GM13976 (cell line): ENCODE measurements at regions not wholly inside any gene's neighbourhood (a gene's known extent, or its start where the extent isn't known, plus 50 kb on each side); places are given as distances from the start of the nearest gene placed in this dataset.

Source experiments
- DNase-seq: peaks from one replicate; pipeline ENCODE4 v3.0.0; 2012; ENCODE audit warnings: low spot score
- in situ Hi-C: fragments of 300-500 bp; cut with MboI; formaldehyde crosslinking; loops from one replicate; pipeline ENCODE4 v1.12.0; 2022; ENCODE audit warnings: low sequenced_read_pairs, mixed read lengths, inconsistent platforms; ENCODE audit not compliant: unreplicated experiment
- TF ChIP-seq, protein P1 (sequence below): IDR thresholded peaks from 2 replicates; pipeline ENCODE4 v1.5.1; 2012; ENCODE audit warnings: borderline replicate concordance, mild to moderate bottlenecking; ENCODE audit not compliant: insufficient read depth; ENCODE audit errors: extremely low read depth, missing control alignments, control extremely low read depth

DNA sequence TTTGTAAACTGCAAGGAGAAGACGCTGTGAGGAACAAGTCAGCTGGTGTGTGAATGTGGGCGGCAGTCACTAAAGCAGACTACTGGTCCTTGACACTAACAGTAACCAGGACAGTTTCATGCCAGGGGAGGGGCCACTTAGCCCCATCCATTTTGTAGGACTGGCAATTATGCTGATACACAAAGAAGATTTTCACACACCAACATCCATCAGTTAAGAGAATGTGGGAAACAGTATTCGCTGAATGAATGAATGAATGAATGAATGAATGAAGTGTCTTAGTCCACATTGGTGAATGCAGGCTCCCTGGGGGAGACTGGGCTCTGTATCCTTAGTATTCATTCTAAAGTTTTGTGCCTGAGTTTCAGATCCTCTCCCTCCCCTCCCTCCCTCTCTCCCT lies 590.4 kb downstream of the BRD1 start:
- DNase-seq = no peak
- in situ Hi-C loops = no loop called here
- TF ChIP-seq, protein P1, sequence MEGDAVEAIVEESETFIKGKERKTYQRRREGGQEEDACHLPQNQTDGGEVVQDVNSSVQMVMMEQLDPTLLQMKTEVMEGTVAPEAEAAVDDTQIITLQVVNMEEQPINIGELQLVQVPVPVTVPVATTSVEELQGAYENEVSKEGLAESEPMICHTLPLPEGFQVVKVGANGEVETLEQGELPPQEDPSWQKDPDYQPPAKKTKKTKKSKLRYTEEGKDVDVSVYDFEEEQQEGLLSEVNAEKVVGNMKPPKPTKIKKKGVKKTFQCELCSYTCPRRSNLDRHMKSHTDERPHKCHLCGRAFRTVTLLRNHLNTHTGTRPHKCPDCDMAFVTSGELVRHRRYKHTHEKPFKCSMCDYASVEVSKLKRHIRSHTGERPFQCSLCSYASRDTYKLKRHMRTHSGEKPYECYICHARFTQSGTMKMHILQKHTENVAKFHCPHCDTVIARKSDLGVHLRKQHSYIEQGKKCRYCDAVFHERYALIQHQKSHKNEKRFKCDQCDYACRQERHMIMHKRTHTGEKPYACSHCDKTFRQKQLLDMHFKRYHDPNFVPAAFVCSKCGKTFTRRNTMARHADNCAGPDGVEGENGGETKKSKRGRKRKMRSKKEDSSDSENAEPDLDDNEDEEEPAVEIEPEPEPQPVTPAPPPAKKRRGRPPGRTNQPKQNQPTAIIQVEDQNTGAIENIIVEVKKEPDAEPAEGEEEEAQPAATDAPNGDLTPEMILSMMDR = no peak

DNA sequence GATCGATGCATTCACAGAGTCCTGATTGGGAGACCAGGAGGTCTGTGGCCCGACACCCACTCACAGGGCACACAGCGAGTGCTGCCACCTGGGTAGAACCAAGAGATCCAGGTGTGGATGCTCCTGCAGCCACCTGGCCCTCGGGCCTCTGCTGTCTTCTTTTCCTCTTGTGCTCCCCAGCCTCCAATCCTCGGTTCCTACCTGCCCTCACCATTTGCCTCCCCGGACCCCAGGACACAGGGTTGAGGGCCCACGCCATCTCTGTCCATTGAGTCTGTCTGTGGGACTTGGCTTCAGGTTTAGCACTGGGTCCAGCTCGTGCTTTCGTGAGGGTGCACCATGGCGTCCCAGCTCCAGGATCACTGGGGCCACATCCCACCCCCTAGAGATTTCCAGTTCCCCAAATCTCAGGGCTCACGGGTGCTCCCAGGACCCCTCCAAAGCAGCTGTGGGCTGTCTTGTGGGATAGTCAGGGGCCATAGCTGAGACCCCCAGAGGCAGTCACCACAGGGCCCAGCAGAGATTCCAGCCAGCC lies 591.1 kb downstream of the BRD1 start:
- TF ChIP-seq, protein P1 = no peak
- in situ Hi-C loops = no loop called here
- no peak for DNase-seq

DNA sequence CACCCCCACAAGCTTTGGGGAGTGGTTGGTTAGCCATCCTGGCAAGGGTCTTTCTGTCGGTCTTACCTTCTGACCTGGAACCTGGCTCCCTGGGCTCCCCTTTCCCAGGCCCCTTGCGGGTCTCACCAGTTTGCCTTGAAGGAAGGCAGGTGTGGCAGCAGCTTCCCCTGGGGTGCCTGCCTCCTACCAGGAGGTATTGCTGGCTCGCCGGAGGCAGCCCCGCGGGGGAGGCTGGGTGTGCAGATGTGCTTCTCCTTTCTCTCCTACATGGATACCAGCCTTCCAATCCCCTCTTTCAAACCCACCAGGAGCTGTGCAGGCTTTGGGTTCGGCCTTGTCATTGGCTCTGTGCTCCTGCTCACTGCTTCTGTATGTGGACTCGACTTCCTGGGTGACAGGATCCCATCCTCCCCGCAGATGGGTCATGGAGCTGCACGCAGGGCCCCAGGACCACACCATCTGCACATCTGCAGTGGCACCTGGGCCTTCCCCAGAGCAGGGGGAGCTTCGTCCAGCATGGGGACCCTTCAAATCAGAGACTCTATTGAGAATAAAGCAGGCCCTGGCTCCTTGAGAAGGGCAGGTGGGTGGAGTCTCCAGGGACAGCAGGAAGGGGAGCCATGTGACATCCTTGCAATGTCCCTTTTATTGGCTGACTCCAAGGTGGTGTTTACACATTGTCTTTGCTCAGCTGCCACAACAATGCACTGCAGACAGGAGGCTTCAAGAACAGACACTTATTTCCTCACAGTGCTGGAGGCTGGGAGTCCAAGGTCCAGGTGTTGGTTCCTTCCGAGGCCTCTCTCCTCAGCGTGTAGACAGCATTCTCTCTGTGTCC lies 592.0 kb downstream of the BRD1 start:
- no peak for DNase-seq
- in situ Hi-C loops = no loop called here
- TF ChIP-seq, protein P1 = no peak

DNA sequence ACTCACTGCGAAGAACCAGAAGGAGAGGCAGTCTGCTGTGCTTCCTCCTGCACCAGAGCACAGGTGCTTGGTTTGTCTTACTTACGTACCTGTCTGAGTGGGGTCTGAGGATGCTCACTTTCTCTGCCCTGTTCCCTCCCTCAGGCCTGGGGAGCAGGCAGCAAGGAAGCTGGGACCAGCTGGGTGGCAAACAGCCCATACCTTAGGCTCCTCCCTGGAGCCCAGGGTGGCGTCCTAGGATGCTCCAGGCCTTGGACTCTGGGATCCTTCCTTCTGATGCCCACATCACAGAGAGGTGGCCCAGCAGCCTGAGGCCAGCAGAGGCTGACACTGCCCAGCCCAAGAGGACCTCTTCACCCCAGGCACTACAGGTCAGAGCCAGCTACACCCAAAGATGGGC lies 593.2 kb downstream of the BRD1 start:
- TF ChIP-seq, protein P1 = no peak
- DNase-seq = no peak
- in situ Hi-C loops = no loop called here

DNA sequence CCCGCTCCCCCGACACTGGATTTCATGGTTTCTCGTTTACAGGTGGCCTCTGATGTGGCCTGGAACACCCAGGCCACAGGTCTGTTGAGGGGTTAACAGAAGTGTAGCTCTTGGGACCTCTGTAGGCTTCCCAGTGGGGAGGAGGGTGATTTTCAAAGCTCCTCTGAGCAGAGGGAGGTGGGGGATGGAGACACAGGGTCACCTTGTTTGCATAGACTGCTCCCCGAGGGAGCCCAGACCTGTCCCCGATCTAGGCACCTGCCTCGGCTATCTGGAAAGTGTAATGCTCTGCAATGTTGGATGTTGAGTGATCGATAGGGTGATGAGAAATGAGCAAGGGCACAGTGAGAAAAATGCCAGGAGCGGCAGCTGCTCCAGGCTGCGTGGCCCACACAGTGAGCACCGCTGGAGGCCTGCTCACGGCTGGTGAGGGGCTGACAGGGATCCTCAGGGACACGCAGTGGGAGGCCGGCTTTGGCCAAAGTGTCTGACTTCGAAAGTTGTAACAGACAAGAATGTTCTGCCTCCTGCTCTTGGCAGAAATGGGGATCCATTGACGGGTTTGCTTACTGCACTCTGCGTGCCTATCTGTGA lies 594.1 kb downstream of the BRD1 start:
- in situ Hi-C loops = no loop called here
- no peak for DNase-seq
- TF ChIP-seq, protein P1 = no peak

DNA sequence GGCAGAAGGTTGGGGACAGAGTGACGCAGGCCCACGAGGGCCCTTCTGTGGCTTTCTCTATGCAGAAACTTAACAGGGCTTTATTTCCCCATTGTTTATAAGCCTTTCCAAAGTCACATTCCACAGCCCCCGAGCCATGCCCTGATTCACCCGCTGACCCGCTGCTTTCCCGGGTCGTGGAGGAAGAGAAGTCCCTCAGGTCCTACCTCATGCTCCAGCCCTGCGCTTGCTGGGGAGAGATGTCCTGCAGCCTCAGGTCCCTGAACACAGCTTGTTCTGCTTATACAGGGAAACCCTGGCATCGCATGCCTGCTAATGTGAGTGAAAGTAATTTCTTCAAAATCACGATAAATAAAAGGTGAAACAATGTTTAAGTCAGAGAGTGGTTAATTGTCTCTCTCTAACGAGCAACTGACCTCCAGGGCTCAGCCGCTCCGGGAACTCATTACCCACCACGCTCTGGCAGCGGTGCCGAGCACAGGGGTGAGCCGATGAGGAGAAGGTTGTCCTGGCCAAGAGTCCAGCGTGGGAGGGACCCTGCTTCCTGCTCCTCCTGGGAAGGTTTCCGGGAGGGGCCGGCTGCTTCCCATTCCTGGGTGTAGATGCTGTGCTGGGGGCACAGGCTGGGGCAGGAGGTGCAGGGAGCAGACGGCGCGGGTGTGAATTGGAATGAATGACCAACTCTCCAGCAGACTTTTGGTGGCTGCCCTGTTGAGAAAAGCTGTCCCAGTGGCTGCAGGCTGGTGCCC lies 595.2 kb downstream of the BRD1 start:
- TF ChIP-seq, protein P1 = no peak

More for the DNA sequence above, 595.2 kb downstream of the BRD1 start:
- DNase-seq = no peak
- in situ Hi-C loops = no loop called here
